K562 (cell line): ENCODE measurements at regions not wholly inside any gene's neighbourhood (a gene's known extent, or its start where the extent isn't known, plus 50 kb on each side); places are given as distances from the start of the nearest gene placed in this dataset.

ENCODE experiments used
- SMARCA5 ChIP-seq: fragments of 450-650 bp; IDR thresholded peaks from 2 replicates; pipeline ENCODE4 v1.6.1; 2016
- SOX6 ChIP-seq: fragments of 450-650 bp; IDR thresholded peaks from 2 replicates; pipeline ENCODE4 v1.6.1; 2014; ENCODE audit warnings: mild to moderate bottlenecking
- SRF ChIP-seq, 2 experiments: fragments of 250-450, 450-650 bp in 1 of 2; sonication (Bioruptor Pico) in 1 of 2; sonication (generic) in 1 of 2; formaldehyde crosslinking; IDR thresholded peaks; 2 replicates each; pipeline versions ENCODE4 v1.5.0 to v1.5.1; 2020 to 2022; ENCODE audit warnings: mild to moderate bottlenecking in 1 of 2, missing genetic modification reagents in 1 of 2
- TAF1 ChIP-seq: IDR thresholded peaks from 2 replicates; pipeline ENCODE4 v1.6.1; 2011; ENCODE audit warnings: mild to moderate bottlenecking, low read length, moderate library complexity; ENCODE audit not compliant: insufficient read depth, control insufficient read depth, severe bottlenecking; ENCODE audit errors: extremely low read depth
- TBL1XR1 ChIP-seq, 2 experiments: IDR thresholded peaks; 2 replicates each; pipeline ENCODE4 v1.6.1; 2012; ENCODE audit warnings: improper control_type of control experiment in 2 of 2, low read length in 2 of 2, mild to moderate bottlenecking in 1 of 2

DNA sequence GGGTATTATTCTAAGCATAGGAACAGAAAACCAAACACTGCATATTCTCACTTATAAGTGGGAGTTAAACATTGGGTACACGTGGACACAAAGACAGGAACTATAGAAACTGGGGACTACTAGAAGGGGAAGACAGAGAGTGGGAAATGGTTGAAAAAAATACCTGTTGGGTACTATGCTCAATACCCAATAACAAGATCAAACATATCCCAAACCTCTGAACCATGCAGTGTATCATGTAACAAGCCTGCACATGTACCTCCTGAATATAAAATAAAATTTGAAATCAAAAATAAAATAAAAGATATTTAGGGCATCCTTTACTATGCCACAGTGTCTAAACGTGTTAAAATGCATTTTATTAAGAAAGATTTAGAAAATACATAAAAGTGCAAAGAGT is 221.0 kb upstream of the TFPI start:
- no peak for TF ChIP-seq SMARCA5
- TF ChIP-seq SRF (CRISPR knock-in tag; IDR thresholded peaks at IDR 0.05) = no peak
- no peak for TF ChIP-seq TAF1
- TF ChIP-seq SOX6 = no peak
- no peak for TF ChIP-seq TBL1XR1 (IDR thresholded peaks at IDR 0.05; ENCODE audit: low read length in 2 of 2)
